ENCODE measurements at regions not wholly inside any gene's neighbourhood (a gene's known extent, or its start where the extent isn't known, plus 50 kb on each side); places are given as distances from the start of the nearest gene placed in this dataset.
"Not testable (repeated sequence)": the region's sequence is repeated elsewhere in the genome, so short reads cannot be mapped to it uniquely, and the experiment has no call there.

- not testable (repeated sequence) for TF ChIP-seq CTCF (conservative IDR thresholded peaks at IDR 0.05 in 1 of 2, IDR thresholded peaks at IDR 0.05 in 1 of 2; ENCODE audit: extremely low read depth in 1 of 2, insufficient read depth in 1 of 2, low read depth in 1 of 2, low read length in 2 of 2); EZH2 (IDR thresholded peaks at IDR 0.05; ENCODE audit: borderline replicate concordance, low read length)
Observed at GRCh38 chr4:170685701-170686100, 595.9 kb upstream of the AADAT start.

Measured in mammary epithelial cell (primary cell).